HG02610 (cell line): ENCODE measurements at regions not wholly inside any gene's neighbourhood (a gene's known extent, or its start where the extent isn't known, plus 50 kb on each side); places are given as distances from the start of the nearest gene placed in this dataset.
A peak's percentile ranks its signal among the peaks of the same experiment; 100 is the strongest.
"Not testable (repeated sequence)": the region's sequence is repeated elsewhere in the genome, so short reads cannot be mapped to it uniquely, and the experiment has no call there.

Source experiments
- ATAC-seq: cut with Tn5 transposase; IDR thresholded peaks from one replicate; pipeline ENCODE4 v1.9.1; 2021; ENCODE audit warnings: mild to moderate bottlenecking, moderate library complexity; ENCODE audit not compliant: unreplicated experiment

DNA sequence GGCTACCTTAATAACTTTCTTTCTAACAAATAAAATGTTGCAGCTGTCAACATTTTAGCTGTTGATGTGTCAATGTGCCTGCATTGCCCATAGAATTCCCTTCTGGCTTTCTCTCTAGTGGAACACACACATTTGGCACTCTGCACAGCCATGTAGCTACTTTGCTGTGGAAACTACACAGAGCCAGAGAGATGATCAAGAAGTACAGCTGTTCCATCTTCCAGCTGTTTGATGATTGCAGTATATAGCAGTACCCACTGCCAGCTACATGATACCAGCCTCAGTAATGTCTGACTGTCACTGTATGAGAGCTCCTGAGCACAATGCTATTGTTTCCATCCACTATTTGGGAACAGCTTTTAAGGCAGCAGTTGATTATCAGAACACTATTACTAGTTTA is 843.0 kb downstream of the PCDH17 start:
- ATAC-seq: no peak

- ATAC-seq: no peak
Measured at GRCh38 chr13:58476206-58476918, 844.8 kb downstream of the PCDH17 start.

- no peak for ATAC-seq
Measured at GRCh38 chr13:58478858-58479257, 847.3 kb downstream of the PCDH17 start.

GRCh38 chr13:58480061-58480460 is 848.5 kb downstream of the PCDH17 start:
- no peak for ATAC-seq

- no peak for ATAC-seq
Measured at GRCh38 chr13:58488251-58488650, 856.7 kb downstream of the PCDH17 start.

- ATAC-seq: no peak
Measured at GRCh38 chr13:58495668-58496067, 864.1 kb downstream of the PCDH17 start.

DNA sequence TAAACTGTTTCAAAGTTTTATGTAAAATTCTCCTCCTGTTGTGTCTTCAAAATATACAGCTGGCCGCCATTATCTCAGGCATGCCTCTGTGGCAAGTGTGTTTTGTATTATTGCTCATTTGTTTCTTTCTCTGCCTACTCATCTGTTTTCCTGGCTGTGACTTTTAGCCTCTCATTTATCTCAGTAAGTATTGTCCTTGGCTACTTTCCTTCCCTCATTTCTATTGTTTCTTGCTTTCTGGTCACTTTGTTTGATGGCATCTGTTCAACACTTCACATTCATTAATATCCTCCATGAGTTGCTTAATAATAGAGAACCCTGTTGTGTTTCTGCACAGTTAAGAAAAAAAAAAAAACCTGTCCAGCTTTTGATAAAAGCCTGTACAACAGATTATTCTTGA is 869.4 kb downstream of the PCDH17 start:
- ATAC-seq: no peak

DNA sequence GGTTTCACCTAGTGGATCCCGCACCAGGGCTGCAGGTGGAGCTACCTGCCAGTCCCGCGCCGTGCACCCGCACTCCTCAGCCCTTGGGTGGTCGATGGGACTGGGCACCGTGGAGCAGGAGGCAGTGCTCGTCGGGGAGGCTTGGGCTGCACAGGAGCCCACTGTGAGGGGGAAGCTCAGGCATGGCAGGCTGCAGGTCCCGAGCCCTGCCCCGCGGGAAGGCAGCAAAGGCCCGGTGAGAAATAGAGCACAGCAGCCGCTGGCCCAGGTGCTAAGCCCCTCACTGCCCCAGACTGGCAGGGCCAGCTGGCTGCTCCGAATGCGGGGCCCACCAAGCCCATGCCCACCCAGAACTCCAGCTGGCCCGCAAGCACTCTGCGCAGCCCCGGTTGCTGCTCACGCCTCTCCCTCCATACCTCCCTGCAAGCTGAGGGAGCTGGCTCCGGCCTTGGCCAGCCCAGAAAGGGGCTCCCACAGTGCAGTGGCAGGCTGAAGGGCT is 872.7 kb downstream of the PCDH17 start:
- ATAC-seq: not testable (repeated sequence)

GRCh38 chr13:58505262-58505920 is 873.8 kb downstream of the PCDH17 start:
- ATAC-seq: not testable (repeated sequence)

DNA sequence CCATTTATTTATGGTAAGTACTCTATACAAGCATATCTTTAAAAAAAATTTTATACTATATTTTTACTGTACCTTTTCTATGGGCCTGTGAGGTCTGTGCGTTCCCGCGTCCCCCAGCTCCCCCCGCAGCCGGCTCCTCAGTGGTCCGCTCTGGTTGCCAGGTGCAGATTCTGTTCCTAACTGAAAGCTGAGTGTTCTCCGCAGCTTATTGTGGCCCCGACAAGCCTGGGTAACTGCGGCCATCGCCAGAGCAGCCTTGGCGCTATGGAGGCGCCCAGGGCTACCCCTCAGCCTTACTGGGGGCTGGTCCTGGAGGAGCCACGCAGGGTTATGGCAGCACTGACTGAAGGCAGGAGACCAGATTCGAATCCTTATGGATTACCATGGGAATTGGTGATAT is 896.8 kb downstream of the PCDH17 start:
- ATAC-seq: no peak

GRCh38 chr13:58531614-58532013 is 900.1 kb downstream of the PCDH17 start:
- ATAC-seq: no peak

DNA sequence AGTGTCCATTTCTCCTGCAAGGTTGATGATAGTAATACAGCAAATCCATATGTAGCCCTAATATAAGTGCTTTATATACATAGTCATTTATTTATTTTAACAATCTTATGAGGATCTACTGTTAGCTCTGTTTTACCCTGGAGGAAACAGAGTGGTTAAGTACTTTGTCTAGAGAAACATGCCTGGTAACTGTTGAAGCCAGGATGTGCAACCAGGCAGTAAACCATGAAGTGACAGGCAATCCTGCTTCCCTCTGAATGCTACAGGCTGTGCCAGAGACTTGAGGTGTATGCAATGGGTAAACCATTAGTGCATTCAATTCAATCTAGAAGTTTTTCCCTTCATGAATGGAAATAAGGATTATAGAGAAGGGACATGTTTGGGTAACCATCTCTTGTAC is 911.0 kb downstream of the PCDH17 start:
- no peak for ATAC-seq

GRCh38 chr13:58547419-58547818 is 915.9 kb downstream of the PCDH17 start:
- ATAC-seq: no peak

- ATAC-seq: no peak
Measured at GRCh38 chr13:58566176-58566575, 934.6 kb downstream of the PCDH17 start.

DNA sequence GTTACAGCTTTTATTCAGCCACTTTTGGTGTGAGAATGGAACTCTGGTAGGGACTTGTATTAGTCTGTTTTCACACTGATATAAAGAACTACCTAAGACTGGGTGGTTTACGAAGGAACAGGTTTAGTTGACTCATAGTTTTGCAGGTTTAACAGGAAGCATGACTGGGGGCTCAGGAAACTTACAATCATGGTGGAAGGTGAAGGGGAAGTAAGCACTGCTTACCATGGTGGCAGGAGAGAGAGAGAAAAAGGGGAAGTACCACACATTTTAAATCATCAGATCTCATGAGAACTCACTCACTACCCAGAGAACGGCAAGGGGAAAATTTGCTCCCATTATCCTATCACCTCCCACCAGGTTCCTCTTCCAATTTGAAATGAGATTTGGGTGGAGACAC is 942.2 kb downstream of the PCDH17 start:
- ATAC-seq: no peak

DNA sequence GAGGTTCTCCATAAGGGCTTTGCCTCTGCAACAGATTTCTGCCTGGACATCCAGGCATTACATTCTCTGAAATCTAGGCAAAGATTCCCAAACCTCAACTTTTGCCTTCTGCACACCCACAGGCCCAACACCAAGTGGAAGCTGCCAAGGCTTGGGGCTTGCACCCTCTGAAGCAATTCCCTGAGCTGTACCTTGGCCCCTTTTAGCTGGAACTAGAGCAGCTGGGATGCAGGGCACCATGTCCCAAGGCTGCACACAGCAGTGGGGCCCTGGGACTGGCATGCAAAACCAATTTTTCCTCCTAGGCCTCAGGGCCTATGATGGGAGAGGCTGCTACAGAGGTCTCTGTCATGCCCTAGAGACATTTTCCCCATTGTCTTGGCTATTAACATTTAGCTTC is 943.2 kb downstream of the PCDH17 start:
- no peak for ATAC-seq

DNA sequence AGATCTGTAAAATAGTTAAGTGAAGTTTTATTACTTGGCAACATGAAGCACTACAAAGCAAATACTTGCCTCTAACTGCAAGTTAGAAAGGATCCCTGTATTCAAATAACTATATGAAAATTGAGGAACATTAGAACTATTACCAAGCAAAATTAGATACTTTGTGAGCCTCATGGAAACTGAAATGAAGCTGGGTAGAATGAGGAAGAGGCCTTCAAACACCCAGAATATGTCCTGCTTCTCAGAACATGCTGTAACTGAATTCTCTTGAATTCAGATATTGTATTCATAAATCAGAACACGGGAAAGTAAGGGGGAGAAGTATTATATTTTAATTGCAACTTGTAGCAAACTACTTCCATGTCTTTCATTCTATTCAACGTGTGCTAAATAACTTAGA is 947.9 kb downstream of the PCDH17 start:
- no peak for ATAC-seq

DNA sequence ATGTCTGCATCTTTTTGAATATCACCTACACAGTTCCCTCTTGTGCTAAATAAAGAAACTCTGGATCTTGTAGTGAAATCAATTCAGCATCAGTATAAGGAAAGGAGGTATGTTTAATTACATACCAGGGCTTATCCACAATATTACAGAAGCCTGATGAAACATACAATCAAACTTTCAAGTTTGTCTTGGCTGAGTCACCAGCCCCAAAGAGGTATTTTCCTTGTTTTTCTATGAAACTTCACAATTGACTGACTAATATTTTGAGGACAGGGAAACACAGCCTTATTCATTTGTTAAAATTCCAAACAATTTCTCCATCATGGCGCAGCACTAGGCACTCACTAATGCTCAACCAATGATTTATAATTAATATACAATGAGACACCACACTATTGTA is 952.4 kb downstream of the PCDH17 start:
- ATAC-seq: no peak

- no peak for ATAC-seq
Measured at GRCh38 chr13:58584610-58585009, 953.1 kb downstream of the PCDH17 start.

DNA sequence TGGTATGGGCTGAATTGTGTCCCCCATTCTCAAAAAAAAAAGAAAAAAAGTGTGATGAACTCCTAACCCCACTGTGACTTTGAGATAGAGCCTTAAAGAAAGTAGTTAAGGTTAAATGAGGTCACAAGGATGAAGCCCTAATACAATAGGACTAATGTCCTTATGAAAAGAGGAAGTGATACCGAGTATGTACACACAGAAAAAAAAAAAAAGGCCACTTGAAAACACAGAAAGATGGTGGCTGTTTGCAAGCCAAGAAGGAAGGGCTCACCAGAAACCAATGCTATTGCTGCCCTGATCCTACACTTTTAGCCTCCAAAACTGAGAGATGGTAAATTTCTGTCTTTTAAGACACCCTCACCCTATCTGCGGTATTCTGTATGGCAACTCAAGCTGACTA is 955.6 kb downstream of the PCDH17 start:
- ATAC-seq: peak; percentile 98

- ATAC-seq: no peak
Measured at GRCh38 chr13:58592052-58592451, 960.5 kb downstream of the PCDH17 start.

- no peak for ATAC-seq
Measured at GRCh38 chr13:58592786-58593185, 961.2 kb downstream of the PCDH17 start.
